DOHH2 (cell line): ENCODE measurements at regions not wholly inside any gene's neighbourhood (a gene's known extent, or its start where the extent isn't known, plus 50 kb on each side); places are given as distances from the start of the nearest gene placed in this dataset.
"Not testable (repeated sequence)": the region's sequence is repeated elsewhere in the genome, so short reads cannot be mapped to it uniquely, and the experiment has no call there.

ENCODE experiments used
- H3F3A ChIP-seq: fragments of 200-600 bp; sonication (generic), shearing (Covaris generic); 2 replicates; pipeline ENCODE4 v1.6.0; 2016; ENCODE audit warnings: antibody characterized with exemption, mild to moderate bottlenecking; ENCODE audit not compliant: control insufficient read depth, insufficient read depth
- H3K27ac ChIP-seq: fragments of 200-600 bp; sonication (generic); 2 replicates; pipeline ENCODE4 v1.5.1; 2014; ENCODE audit warnings: low read depth, mild to moderate bottlenecking, low read length, moderate library complexity
- H3K27me3 ChIP-seq: fragments of 200-600 bp; sonication (generic); 2 replicates; pipeline ENCODE4 v1.6.1; 2014; ENCODE audit warnings: mild to moderate bottlenecking, low read length, mixed read lengths; ENCODE audit not compliant: control insufficient read depth
- H3K36me3 ChIP-seq: fragments of 200-600 bp; sonication (generic); 2 replicates; pipeline ENCODE4 v1.6.1; 2014; ENCODE audit warnings: mild to moderate bottlenecking, low read length, moderate library complexity, mixed read lengths; ENCODE audit not compliant: control insufficient read depth
- H3K4me1 ChIP-seq: fragments of 200-600 bp; sonication (generic); 2 replicates; pipeline ENCODE4 v1.6.1; 2014; ENCODE audit warnings: mild to moderate bottlenecking, low read length, mixed read lengths; ENCODE audit not compliant: control insufficient read depth
- H3K4me2 ChIP-seq: fragments of 200-600 bp; sonication (generic); 2 replicates; pipeline ENCODE4 v1.6.0; 2014; ENCODE audit warnings: mild to moderate bottlenecking, low read length, moderate library complexity
- H3K4me3 ChIP-seq: fragments of 200-600 bp; sonication (generic); 2 replicates; pipeline ENCODE4 v1.5.1; 2014; ENCODE audit warnings: mild to moderate bottlenecking, low read length, mixed read lengths
- H3K79me2 ChIP-seq: fragments of 200-600 bp; sonication (generic); 2 replicates; pipeline ENCODE4 v1.6.1; 2014; ENCODE audit warnings: mild to moderate bottlenecking, low read length, mixed read lengths; ENCODE audit not compliant: control insufficient read depth
- H3K9me2 ChIP-seq: fragments of 200-600 bp; sonication (generic); replicated peaks from 2 replicates; pipeline ENCODE4 v1.6.1; 2014; ENCODE audit warnings: mild to moderate bottlenecking, low read length, mixed read lengths; ENCODE audit not compliant: control insufficient read depth
- H3K9me3 ChIP-seq: fragments of 200-600 bp; sonication (generic); 2 replicates; pipeline ENCODE4 v1.6.1; 2014; ENCODE audit warnings: antibody characterized with exemption, low read length, mixed read lengths; ENCODE audit not compliant: control insufficient read depth, insufficient read depth
- H4K20me1 ChIP-seq: fragments of 200-600 bp; sonication (generic); 2 replicates; pipeline ENCODE4 v1.6.0; 2014; ENCODE audit warnings: low read depth, mild to moderate bottlenecking, antibody characterized with exemption, low read length, moderate library complexity; ENCODE audit not compliant: control insufficient read depth, insufficient read depth

- not testable (repeated sequence) for H4K20me1 ChIP-seq, H3K4me3 ChIP-seq, H3K27me3 ChIP-seq, H3K36me3 ChIP-seq, H3K9me3 ChIP-seq, H3K9me2 ChIP-seq, H3K4me1 ChIP-seq, H3K4me2 ChIP-seq, H3K79me2 ChIP-seq, H3F3A ChIP-seq, H3K27ac ChIP-seq
These were observed 4426.1 kb upstream of the TPTE start for GRCh38 chr21:6095304-6095703.

- not testable (repeated sequence) for H3K79me2 ChIP-seq, H3K9me3 ChIP-seq, H3K4me1 ChIP-seq, H3K4me3 ChIP-seq, H3K4me2 ChIP-seq, H3K36me3 ChIP-seq, H3F3A ChIP-seq, H4K20me1 ChIP-seq, H3K27me3 ChIP-seq, H3K9me2 ChIP-seq, H3K27ac ChIP-seq
These were observed 4424.6 kb upstream of the TPTE start for GRCh38 chr21:6096560-6097424.

- not testable (repeated sequence) for H3K4me3 ChIP-seq, H3K9me3 ChIP-seq, H3K36me3 ChIP-seq, H3K27ac ChIP-seq, H3K79me2 ChIP-seq, H3K4me2 ChIP-seq, H4K20me1 ChIP-seq, H3F3A ChIP-seq, H3K27me3 ChIP-seq, H3K4me1 ChIP-seq, H3K9me2 ChIP-seq
These were observed 4423.6 kb upstream of the TPTE start for GRCh38 chr21:6097736-6098135.

GRCh38 chr21:6098191-6098935 lies 4423.0 kb upstream of the TPTE start:
- H3K4me1 ChIP-seq, H3K27ac ChIP-seq, H4K20me1 ChIP-seq, H3K4me2 ChIP-seq, H3K9me2 ChIP-seq, H3K36me3 ChIP-seq, H3K27me3 ChIP-seq, H3K4me3 ChIP-seq, H3K9me3 ChIP-seq, H3K79me2 ChIP-seq, H3F3A ChIP-seq: not testable (repeated sequence)

- H4K20me1 ChIP-seq, H3K79me2 ChIP-seq, H3K4me1 ChIP-seq, H3F3A ChIP-seq, H3K9me3 ChIP-seq, H3K36me3 ChIP-seq, H3K9me2 ChIP-seq, H3K27me3 ChIP-seq, H3K4me2 ChIP-seq, H3K4me3 ChIP-seq, H3K27ac ChIP-seq: not testable (repeated sequence)
These were observed 4419.8 kb upstream of the TPTE start for GRCh38 chr21:6101588-6101987.

- not testable (repeated sequence) for H4K20me1 ChIP-seq, H3F3A ChIP-seq, H3K4me3 ChIP-seq, H3K79me2 ChIP-seq, H3K36me3 ChIP-seq, H3K27me3 ChIP-seq, H3K4me1 ChIP-seq, H3K9me2 ChIP-seq, H3K9me3 ChIP-seq, H3K4me2 ChIP-seq, H3K27ac ChIP-seq
These were observed 4416.8 kb upstream of the TPTE start for GRCh38 chr21:6104546-6104945.

GRCh38 chr21:6106686-6107567 lies 4414.5 kb upstream of the TPTE start:
- H3K9me2 ChIP-seq, H3K36me3 ChIP-seq, H3K79me2 ChIP-seq, H3K27ac ChIP-seq, H3K4me1 ChIP-seq, H3K4me3 ChIP-seq, H4K20me1 ChIP-seq, H3F3A ChIP-seq, H3K9me3 ChIP-seq, H3K4me2 ChIP-seq, H3K27me3 ChIP-seq: not testable (repeated sequence)
